ENCODE measurements at regions not wholly inside any gene's neighbourhood (a gene's known extent, or its start where the extent isn't known, plus 50 kb on each side); places are given as distances from the start of the nearest gene placed in this dataset.

- H3K36me3 Mint-ChIP-seq: no peaks in the 10 kb centered on the region
- ATAC-seq (no peak), DNase-seq (no peak)
- H3K9me3 Mint-ChIP-seq: peaks cover 0 to 4% (median 0%) of the 10 kb centered on the region in 9 donors
- no peaks in the 10 kb centered on the region for H3K27me3 Mint-ChIP-seq
- H3K4me3 Mint-ChIP-seq: no peak overlapping the region
- no peaks in the 10 kb centered on the region for H3K4me1 Mint-ChIP-seq
- POLR2A ChIA-PET: no interaction called here
- no peak overlapping the region for H3K27ac Mint-ChIP-seq
Measured at GRCh38 chr3:110184536-110184935, 847.2 kb upstream of the DPPA4 start.

GRCh38 chr3:110193074-110193473 lies 855.7 kb upstream of the DPPA4 start:
- no peak for DNase-seq
- POLR2A ChIA-PET: no interaction called here
- Mint-ChIP-seq H3K9me3 (peaks cover 0 to 4% (median 0%) of the 10 kb centered on the region in 9 donors), H3K27me3 (peaks cover 0 to 18% (median 6%) of the 10 kb centered on the region in 5 donors), H3K36me3 (no peaks in the 10 kb centered on the region), H3K4me1 (no peaks in the 10 kb centered on the region), H3K4me3 (no peak overlapping the region), H3K27ac (no peak overlapping the region)
- ATAC-seq: no peak

GRCh38 chr3:110198717-110199587 lies 861.6 kb upstream of the DPPA4 start:
- H3K27ac Mint-ChIP-seq: no peak overlapping the region
- peaks cover 0 to 16% (median 3%) of the 10 kb centered on the region in 9 donors for H3K9me3 Mint-ChIP-seq
- H3K4me1 Mint-ChIP-seq: no peaks in the 10 kb centered on the region
- ATAC-seq (peak in 1 of 2 donors; percentile 22), DNase-seq (no peak)
- H3K4me3 Mint-ChIP-seq: no peak overlapping the region
- H3K27me3 Mint-ChIP-seq: peaks cover 0 to 13% (median 4%) of the 10 kb centered on the region in 5 donors
- H3K36me3 Mint-ChIP-seq: peaks cover 0 to 4% (median 0%) of the 10 kb centered on the region in 3 donors
- POLR2A ChIA-PET: no interaction called here

GRCh38 chr3:110199588-110199943 lies 862.2 kb upstream of the DPPA4 start:
- peaks cover 0 to 4% (median 0%) of the 10 kb centered on the region in 3 donors for H3K36me3 Mint-ChIP-seq
- POLR2A ChIA-PET: no interaction called here
- H3K4me3 Mint-ChIP-seq: no peak overlapping the region
- no peak overlapping the region for H3K27ac Mint-ChIP-seq
- ATAC-seq: no peak
- H3K4me1 Mint-ChIP-seq: no peaks in the 10 kb centered on the region
- DNase-seq: no peak
- H3K27me3 Mint-ChIP-seq: peaks cover 0 to 17% (median 1%) of the 10 kb centered on the region in 5 donors
- peaks cover 0 to 16% (median 3%) of the 10 kb centered on the region in 9 donors for H3K9me3 Mint-ChIP-seq

DNA sequence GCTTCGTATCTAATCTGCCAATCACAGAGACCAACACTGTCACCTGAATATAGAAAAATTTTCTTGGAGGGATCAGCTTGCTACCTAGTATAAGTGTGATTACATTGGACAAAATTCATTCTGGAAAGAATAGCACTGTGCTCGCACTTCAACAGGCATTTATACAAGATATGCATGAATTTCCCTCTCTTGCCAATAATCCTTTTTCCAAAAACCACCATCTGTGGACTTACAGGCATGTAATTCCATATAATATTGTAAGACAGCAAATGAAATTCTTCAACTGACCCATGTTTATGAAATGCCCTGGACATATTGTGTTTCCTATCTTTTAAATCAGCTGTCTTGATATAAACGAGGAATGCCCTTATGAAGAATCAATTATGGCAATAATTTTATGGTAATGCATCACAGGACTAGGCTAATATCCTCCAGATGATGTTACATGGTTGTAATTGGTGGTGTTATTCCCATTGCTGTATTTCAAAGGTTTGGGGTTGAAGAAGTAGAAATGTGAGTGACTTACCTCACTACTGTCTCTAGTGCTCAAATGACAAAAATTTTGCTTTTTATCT lies 861.4 kb upstream of the NECTIN3 start:
- ATAC-seq (no peak), DNase-seq (no peak)
- no peak overlapping the region for H3K4me3 Mint-ChIP-seq
- peaks cover 0 to 13% (median 2%) of the 10 kb centered on the region in 9 donors for H3K9me3 Mint-ChIP-seq
- H3K4me1 Mint-ChIP-seq: no peaks in the 10 kb centered on the region
- POLR2A ChIA-PET: no interaction called here
- no peak overlapping the region for H3K27ac Mint-ChIP-seq
- H3K27me3 Mint-ChIP-seq: no peaks in the 10 kb centered on the region
- H3K36me3 Mint-ChIP-seq: no peaks in the 10 kb centered on the region

GRCh38 chr3:110226645-110227044 lies 845.0 kb upstream of the NECTIN3 start:
- POLR2A ChIA-PET: interaction anchor here (0.6 kb wide), 1 partner anchor 9 kb away, joined by 4 read pairs; no protein-coding TSS in a partner anchor
- Mint-ChIP-seq H3K27me3 (peaks cover 0 to 1% (median 0%) of the 10 kb centered on the region in 5 donors), H3K4me1 (no peaks in the 10 kb centered on the region), H3K4me3 (no peak overlapping the region), H3K9me3 (no peaks in the 10 kb centered on the region), H3K36me3 (no peaks in the 10 kb centered on the region), H3K27ac (no peak overlapping the region)
- no peak for ATAC-seq
- no peak for DNase-seq

DNA sequence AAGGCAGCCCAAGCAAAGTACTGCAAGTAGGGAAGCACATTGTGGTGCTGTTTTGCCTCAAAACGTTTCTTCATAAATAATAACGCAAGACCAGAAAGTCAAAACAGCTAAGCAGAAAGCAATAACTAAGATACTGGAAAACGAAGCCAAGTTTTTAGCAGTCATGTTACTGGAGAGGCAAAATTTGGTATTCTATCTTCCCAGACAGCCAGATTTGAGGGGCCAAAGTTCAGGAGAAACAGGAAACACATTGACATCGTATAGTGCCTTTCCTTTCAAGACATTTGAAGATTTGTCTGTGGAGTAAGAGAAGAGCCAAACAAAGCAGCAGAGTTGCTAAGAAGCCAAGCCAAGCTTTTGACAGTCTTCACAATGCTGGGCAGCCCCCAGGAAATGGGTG lies 843.6 kb upstream of the NECTIN3 start:
- H3K4me3 Mint-ChIP-seq: no peak overlapping the region
- ATAC-seq (no peak), DNase-seq (no peak)
- POLR2A ChIA-PET: no interaction called here
- H3K9me3 Mint-ChIP-seq: no peaks in the 10 kb centered on the region
- peaks cover 0 to 1% (median 0%) of the 10 kb centered on the region in 5 donors for H3K27me3 Mint-ChIP-seq
- H3K27ac Mint-ChIP-seq: no peak overlapping the region
- no peaks in the 10 kb centered on the region for H3K4me1 Mint-ChIP-seq
- H3K36me3 Mint-ChIP-seq: no peaks in the 10 kb centered on the region

- no peak for ATAC-seq
- POLR2A ChIA-PET: no interaction called here
- Mint-ChIP-seq H3K27me3 (peaks cover 0 to 3% (median 0%) of the 10 kb centered on the region in 5 donors), H3K4me1 (no peaks in the 10 kb centered on the region), H3K27ac (no peak overlapping the region), H3K4me3 (no peak overlapping the region), H3K36me3 (no peaks in the 10 kb centered on the region), H3K9me3 (no peaks in the 10 kb centered on the region)
- no peak for DNase-seq
Measured at GRCh38 chr3:110234831-110235230, 836.8 kb upstream of the NECTIN3 start.

DNA sequence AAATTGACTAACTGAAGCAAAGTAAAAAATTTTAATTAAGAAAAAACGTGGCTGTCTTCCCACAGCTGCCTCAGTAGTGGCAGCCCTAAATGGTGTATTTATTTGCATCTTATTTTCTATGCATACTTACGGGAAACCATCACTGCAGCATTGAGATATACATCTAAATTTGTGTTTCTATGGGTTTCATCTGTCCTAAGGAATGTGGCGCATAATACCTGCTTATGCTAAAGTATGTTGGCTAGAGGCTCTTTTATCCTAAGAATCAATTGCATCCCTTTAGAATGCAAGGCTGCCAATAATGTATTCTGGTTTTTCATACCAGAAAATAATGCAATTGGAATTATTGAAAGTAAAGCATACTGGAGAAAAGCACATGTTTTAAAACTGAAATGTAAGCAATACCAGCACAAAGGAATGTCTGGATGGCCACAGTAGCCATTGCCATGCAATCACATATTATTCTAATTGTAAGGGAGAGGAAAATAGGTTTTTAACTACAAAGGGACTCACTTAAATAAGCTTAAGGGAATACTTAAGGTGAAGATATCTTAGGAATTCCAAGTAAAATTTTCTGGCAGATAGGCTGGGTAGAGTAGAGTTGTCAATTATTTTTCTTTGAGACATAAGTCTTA lies 834.5 kb upstream of the NECTIN3 start:
- H3K27ac Mint-ChIP-seq: no peak overlapping the region
- POLR2A ChIA-PET: no interaction called here
- no peaks in the 10 kb centered on the region for H3K36me3 Mint-ChIP-seq

GRCh38 chr3:110243081-110243480 lies 828.5 kb upstream of the NECTIN3 start:
- Mint-ChIP-seq H3K9me3 (peaks cover 0 to 3% (median 0%) of the 10 kb centered on the region in 9 donors), H3K4me1 (no peaks in the 10 kb centered on the region), H3K27ac (no peak overlapping the region), H3K4me3 (no peak overlapping the region), H3K36me3 (no peaks in the 10 kb centered on the region), H3K27me3 (peaks cover 0 to 4% (median 0%) of the 10 kb centered on the region in 5 donors)
- POLR2A ChIA-PET: no interaction called here
- DNase-seq: no peak
- ATAC-seq: no peak

More for the DNA sequence above, 834.5 kb upstream of the NECTIN3 start:
- ATAC-seq (no peak), DNase-seq (no peak)
- Mint-ChIP-seq H3K4me1 (no peaks in the 10 kb centered on the region), H3K4me3 (no peak overlapping the region), H3K9me3 (no peaks in the 10 kb centered on the region), H3K27me3 (peaks cover 0 to 3% (median 0%) of the 10 kb centered on the region in 5 donors)

GRCh38 chr3:110246796-110247376 lies 824.7 kb upstream of the NECTIN3 start:
- POLR2A ChIA-PET: no interaction called here
- H3K36me3 Mint-ChIP-seq: no peaks in the 10 kb centered on the region
- H3K4me3 Mint-ChIP-seq: no peak overlapping the region
- H3K27me3 Mint-ChIP-seq: peaks cover 0 to 4% (median 0%) of the 10 kb centered on the region in 5 donors
- no peak overlapping the region for H3K27ac Mint-ChIP-seq
- no peaks in the 10 kb centered on the region for H3K4me1 Mint-ChIP-seq
- no peak for DNase-seq
- no peak for ATAC-seq
- peaks cover 0 to 3% (median 0%) of the 10 kb centered on the region in 9 donors for H3K9me3 Mint-ChIP-seq

DNA sequence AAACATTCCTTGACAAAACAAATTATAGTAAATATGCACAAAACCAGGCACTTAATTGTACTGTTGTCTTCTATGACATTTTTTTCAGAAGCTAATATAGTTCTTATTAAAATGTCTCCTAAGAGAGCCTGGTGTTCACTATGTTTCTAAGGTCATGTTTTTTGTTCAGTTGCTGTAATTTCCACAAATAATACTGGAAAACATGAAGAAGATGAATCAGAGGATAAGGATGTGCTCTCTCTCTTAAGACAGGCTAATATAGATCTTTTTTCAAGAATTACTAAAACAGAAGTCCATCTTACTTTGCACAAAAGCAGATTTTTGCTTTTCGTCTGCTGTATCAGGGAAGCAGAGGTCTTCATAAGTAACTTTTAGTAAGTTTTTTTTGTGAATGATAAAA lies 823.0 kb upstream of the NECTIN3 start:
- H3K36me3 Mint-ChIP-seq: no peaks in the 10 kb centered on the region
- H3K27ac Mint-ChIP-seq: no peak overlapping the region
- peaks cover 0 to 3% (median 0%) of the 10 kb centered on the region in 9 donors for H3K9me3 Mint-ChIP-seq
- POLR2A ChIA-PET: no interaction called here
- DNase-seq: no peak
- peaks cover 0 to 4% (median 0%) of the 10 kb centered on the region in 5 donors for H3K27me3 Mint-ChIP-seq
- H3K4me1 Mint-ChIP-seq: no peaks in the 10 kb centered on the region
- H3K4me3 Mint-ChIP-seq: no peak overlapping the region
- ATAC-seq: no peak

DNA sequence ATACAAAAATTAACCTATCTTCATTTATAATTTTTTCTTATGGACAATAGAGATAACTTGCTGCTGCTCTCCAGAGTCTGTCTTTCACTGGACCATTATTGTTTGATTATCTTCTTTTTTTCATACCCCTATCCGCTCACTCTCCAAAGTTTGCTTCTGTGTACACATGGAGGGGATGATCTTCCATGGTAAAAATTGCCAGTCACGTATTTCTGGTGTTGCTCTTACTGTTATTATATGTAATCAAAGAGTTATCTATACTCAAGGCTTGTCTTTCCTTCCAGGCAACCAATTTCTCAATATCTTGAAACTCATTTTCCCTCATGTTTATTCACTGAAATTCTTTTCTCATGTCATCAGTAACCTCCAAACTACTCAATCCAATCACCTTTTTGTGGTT lies 817.8 kb upstream of the NECTIN3 start:
- no peak overlapping the region for H3K27ac Mint-ChIP-seq
- peaks cover 0 to 7% (median 0%) of the 10 kb centered on the region in 5 donors for H3K27me3 Mint-ChIP-seq
- no peaks in the 10 kb centered on the region for H3K36me3 Mint-ChIP-seq
- peaks cover 0 to 17% (median 0%) of the 10 kb centered on the region in 9 donors for H3K9me3 Mint-ChIP-seq
- no peaks in the 10 kb centered on the region for H3K4me1 Mint-ChIP-seq
- DNase-seq: no peak
- POLR2A ChIA-PET: no interaction called here
- no peak for ATAC-seq
- no peak overlapping the region for H3K4me3 Mint-ChIP-seq
